ENCODE measurements at regions not wholly inside any gene's neighbourhood (a gene's known extent, or its start where the extent isn't known, plus 50 kb on each side); places are given as distances from the start of the nearest gene placed in this dataset.

DNA sequence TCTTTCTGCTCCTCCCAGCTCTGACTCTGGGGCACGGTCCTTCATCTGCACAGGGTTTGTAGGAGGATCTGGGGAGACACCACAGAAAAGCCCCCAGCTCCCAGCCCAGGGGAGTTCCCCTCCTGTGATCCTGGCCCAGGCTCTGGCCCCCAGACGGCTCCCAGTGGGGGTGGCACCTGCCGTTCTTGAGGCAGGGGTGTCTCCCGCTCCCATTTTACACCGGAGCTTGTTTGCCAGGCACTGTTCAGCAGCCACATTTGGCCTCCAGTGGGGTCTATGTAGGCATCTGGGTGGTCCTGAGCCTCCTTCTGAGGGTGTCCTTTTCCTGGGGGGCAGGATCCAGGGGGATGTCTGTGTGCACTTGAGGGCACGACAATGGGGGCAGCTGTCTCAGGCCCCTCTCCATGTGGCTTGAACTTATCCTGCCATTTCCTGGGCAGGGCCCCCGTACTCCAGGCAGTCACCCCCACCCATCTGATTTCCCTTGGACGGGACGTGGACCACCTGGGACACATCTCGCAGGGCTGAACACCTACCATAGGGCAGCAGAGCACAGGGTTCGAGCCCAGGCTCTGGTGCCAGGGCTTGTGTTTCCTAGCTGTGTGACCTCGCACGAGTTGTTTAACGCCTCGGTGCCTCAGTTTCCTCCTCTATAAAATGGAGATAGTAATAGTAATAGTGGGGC lies 275.0 kb upstream of the MVB12B start:
- ATAC-seq (no peak), DNase-seq (ENCODE audit: low spot score in 2 of 2) (no peak)
- no peaks in the 10 kb centered on the region for H3K9me3 Mint-ChIP-seq
- peaks cover 0 to 4% of the 10 kb centered on the region in 2 donors for H3K36me3 Mint-ChIP-seq
- no peak overlapping the region for H3K27ac Mint-ChIP-seq

DNA sequence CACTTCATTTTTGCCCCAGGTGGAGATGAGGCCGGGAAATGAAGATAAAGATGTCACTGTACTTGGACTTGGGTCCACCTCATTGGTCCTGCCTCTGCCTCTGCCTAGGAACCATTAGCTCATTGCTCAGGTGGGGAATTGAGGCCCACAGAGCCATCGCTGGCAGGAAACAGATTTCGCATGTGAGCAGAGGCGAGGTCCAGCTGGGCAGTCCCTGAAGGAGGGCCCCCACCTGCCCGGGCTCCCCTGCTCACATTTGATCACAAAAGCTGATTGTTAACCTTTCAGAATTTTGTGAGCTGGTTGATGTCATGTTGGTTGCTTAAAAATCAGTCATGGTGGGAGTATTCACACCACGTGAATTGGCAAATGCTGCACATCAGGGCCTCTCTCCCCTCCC lies 273.8 kb upstream of the MVB12B start:
- Mint-ChIP-seq H3K27ac (no peak overlapping the region), H3K9me3 (no peaks in the 10 kb centered on the region), H3K36me3 (no peaks in the 10 kb centered on the region)
- DNase-seq (ENCODE audit: low spot score in 2 of 2) (no peak), ATAC-seq (no peak)

DNA sequence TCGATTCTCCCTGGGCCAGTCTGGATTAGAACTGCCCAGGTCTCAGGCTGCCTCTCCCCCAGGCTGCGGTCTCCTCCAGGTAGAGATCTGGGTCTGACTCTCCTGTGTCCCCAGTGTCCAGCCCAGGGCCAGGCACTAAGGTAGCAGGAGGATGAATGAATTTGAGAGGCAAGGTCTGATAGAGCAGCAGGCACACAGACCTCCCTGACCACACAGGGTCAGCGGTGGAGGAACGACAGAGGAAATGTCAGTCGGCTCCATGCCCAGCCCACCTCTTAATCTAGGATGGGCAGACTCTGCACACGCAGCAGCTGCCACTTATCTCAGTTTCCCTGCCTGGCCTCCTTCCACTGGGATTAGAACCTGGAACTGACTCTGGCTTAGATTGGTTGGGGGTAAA lies 272.7 kb upstream of the MVB12B start:
- no peaks in the 10 kb centered on the region for H3K9me3 Mint-ChIP-seq
- ATAC-seq = no peak
- no peaks in the 10 kb centered on the region for H3K36me3 Mint-ChIP-seq

DNA sequence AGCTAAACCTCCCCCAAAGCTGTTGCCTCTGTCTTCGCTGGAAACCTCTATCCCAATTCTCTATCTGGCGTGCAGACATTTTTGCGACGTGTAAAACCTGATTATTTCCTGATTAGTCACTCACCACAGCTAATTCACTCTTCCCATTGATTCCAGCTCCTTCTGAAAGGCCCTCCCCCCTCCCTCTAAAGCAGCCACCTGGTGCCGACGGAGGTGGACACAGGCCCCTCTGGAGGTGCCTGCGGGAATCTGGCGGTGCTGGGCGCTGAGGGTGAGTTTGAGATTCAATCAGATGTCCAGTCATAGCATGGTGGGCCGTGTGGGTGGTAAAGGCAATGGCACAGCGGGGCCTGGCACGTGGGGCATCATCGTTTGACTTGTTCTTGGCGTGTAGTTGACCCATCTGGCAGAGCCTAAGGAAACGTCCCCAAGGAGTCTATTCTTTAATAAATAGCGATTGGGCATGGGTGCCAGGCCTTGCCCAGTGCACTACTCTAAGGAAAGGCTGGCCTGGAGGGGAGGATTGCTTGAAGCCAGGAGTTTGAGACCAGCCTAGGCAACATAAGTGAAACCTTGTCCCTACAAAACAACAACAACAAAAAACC lies 271.1 kb upstream of the MVB12B start:
- DNase-seq (ENCODE audit: low spot score in 2 of 2) (no peak), ATAC-seq (no peak)
- Mint-ChIP-seq H3K27ac (no peak overlapping the region), H3K9me3 (no peaks in the 10 kb centered on the region), H3K36me3 (no peaks in the 10 kb centered on the region)

More for the DNA sequence above, 272.7 kb upstream of the MVB12B start:
- H3K27ac Mint-ChIP-seq = no peak overlapping the region
- no peak for DNase-seq (ENCODE audit: low spot score in 2 of 2)

DNA sequence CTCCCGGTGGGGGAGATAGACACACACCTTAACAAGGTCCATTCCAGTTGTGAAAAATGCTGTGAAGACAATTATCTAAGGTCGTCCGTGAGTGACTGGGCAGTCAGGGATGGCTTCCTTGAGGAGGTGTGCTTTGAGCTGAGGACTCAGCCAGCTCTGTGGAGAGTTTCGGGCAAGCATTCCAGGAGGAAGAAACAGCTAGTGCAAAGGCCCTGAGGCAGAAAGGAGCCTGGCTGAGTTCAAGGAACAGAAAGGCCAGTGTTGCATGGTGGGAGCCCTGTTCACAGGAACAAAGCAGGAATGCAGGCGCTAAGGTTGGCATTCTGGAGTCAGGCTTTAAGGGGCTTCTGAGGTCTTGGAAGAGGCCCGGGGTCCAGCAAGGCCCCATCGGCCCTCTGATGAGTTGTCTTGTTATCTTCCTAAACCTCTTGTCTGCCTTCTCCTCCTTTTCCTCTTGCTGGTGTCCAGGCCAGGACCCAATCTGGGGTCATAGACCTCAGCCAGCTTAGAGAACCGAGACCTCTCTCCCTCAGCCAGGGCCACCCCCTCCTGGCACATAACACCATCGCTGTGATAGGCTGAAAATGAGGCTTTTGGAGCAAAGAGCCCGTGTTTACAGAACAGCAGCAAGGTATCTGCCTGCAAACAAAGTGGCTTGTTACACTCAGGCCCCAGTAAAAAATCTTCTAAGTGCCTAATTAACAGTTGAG lies 270.2 kb upstream of the MVB12B start:
- H3K9me3 Mint-ChIP-seq = no peaks in the 10 kb centered on the region
- ATAC-seq (no peak), DNase-seq (ENCODE audit: low spot score in 2 of 2) (no peak)
- no peaks in the 10 kb centered on the region for H3K36me3 Mint-ChIP-seq
- no peak overlapping the region for H3K27ac Mint-ChIP-seq

DNA sequence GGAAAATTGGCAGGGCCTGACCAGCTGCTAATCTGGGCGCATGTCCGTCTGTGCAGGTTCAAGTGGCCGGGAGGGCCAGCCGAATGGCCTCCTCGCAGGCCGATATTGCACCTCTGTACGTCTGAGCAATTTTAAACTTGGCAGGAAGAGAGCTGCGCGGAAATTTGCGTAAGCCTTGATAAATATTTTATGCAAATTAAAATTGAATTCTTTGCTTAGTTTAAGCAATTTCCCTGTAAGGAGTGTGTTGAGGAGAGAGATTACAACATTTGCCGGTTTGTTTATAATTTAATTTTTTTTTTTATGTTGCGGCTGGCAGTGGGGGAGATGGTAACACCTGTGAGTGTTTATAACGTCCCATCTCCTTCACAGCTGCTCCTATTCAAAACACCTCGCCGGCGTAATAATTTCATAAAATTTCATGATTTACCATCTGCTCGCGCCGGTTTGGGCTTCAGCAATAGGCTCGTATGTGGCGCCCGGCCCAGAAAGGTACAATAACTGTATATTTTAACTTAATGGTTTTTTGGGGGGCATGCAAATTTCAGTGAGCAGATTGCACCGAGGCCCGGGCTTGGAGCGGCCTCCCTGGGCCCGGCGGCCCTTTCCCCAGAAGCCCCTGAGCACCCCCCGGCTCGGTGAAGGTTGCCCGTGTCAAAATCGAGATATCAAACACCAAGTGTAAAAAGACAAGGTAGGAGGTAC lies 269.4 kb upstream of the MVB12B start:
- DNase-seq (ENCODE audit: low spot score in 2 of 2) (no peak), ATAC-seq (no peak)
- Mint-ChIP-seq H3K9me3 (no peaks in the 10 kb centered on the region), H3K36me3 (no peaks in the 10 kb centered on the region), H3K27ac (no peak overlapping the region)

DNA sequence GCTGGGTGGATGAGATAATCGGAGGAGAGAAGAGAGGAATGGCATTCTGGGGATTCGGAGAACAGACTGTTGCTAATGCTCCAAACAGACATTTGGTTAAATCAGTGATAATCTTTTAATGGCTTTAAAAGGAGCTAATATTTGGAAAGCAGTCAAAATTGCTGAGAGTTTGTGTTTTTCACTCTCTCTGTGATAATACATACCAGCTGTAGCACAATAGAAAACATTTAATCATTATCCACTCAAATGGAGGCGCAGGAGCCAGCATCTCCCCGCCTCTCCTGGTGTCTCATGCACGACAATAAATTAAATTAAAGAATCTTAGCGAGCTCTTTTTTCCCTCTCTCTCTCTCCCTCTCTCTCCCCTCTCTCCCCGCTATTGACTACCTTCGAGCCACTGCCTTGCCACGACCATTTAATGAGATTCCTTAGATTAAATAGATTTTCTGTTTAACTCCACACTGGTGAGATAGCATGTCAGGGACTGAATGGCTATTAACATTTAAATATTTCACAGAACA lies 268.6 kb upstream of the MVB12B start:
- no peak overlapping the region for H3K27ac Mint-ChIP-seq
- no peaks in the 10 kb centered on the region for H3K36me3 Mint-ChIP-seq
- ATAC-seq = no peak
- H3K9me3 Mint-ChIP-seq = no peaks in the 10 kb centered on the region
- DNase-seq (ENCODE audit: low spot score in 2 of 2) = no peak

DNA sequence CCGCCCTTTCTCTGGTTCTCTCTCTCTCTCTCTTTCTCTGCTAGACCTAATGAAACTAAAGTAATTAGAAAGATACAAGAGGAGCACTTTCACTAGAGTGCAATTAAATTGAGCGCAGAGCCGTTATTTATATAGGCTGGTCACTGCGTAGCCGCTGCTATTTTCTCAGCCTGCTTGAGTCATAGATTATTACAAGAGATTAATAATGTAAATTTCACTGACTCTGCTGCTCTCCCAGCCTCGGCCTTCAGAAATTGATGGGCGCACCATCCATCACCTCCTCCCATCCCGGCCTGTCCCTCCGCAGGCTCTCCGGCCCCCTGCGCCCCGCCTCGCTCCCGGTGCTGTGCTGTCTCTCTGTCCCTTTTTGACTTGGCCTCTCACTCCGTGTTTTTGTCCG lies 268.0 kb upstream of the MVB12B start:
- ATAC-seq (no peak), DNase-seq (ENCODE audit: low spot score in 2 of 2) (no peak)
- no peaks in the 10 kb centered on the region for H3K9me3 Mint-ChIP-seq
- no peaks in the 10 kb centered on the region for H3K36me3 Mint-ChIP-seq
- H3K27ac Mint-ChIP-seq = no peak overlapping the region

DNA sequence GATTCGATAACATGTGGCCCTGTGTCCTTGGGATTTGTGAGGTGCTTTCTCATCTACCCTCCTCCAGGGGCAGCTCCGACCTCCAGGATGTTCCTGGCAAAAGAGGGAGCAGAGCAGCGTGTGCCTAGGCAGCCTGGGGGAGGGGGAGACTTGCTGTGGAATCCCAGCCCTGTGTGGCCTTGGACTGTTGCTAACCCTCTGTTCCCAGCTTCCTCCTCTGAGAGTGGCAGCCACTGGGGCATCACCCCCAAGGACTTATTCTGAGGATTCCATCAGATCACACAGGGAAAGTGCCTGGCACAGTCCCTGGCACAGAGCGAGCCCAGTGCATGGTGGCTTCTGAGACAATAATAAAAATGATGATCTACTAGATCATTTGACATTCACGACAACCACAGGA lies 265.1 kb upstream of the MVB12B start:
- no peaks in the 10 kb centered on the region for H3K36me3 Mint-ChIP-seq
- ATAC-seq (no peak), DNase-seq (ENCODE audit: low spot score in 2 of 2) (no peak)
- no peak overlapping the region for H3K27ac Mint-ChIP-seq
- H3K9me3 Mint-ChIP-seq = no peaks in the 10 kb centered on the region

DNA sequence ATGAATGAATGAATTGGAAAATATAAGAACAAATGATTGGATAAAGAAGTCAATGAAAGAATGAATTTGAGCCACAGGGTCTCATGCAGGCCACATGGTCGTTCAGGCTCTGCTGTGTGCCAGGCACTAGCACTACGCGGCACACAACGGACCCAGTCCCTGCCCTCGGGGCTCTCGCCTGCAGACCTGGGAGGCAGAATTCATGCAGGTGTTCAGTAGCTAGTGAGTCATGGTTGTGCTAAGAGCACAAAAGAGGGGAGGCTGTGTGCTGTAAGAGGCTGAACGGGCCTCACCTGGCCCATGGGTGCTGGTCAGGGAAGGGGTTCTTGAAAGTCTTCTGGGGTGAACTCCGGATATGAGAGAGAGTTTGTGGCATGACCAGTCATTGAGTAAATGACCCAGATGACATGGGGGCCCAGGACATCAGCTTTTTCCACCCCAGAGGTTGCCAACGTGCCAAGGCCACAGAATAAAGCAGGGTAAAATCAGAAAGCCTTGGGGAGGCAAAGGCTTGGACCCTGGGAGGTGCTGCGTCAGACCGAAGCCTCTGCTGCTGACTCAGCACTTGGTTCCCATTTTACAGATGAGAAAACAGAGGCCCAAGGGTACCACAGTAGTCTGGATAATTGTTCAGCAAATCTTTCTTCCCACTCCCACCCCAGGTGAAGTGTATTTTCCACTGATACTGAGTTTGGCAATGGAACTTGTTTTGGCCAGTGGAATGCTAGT lies 264.3 kb upstream of the MVB12B start:
- Mint-ChIP-seq H3K36me3 (no peaks in the 10 kb centered on the region), H3K27ac (no peak overlapping the region), H3K9me3 (no peaks in the 10 kb centered on the region)
- ATAC-seq (no peak), DNase-seq (ENCODE audit: low spot score in 2 of 2) (no peak)

DNA sequence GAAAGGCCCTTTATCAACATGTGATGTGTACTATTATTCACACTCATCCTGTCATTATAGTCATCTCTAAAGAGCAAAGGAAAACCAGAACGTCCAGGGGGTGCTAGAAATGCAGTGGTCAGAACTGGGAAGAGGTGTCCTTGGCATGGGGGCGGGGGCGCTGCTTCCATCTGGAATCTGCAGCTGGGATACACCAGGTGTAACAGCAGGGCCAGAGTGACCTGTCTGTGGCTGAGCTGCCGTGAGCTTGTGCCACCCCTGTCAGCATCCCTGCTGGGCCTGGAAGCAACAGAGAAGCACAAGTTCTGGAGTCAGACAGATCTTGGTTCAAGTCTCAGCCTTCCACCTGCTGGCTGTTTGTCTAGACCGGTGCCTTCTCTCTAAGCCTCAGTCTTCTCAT lies 263.3 kb upstream of the MVB12B start:
- H3K9me3 Mint-ChIP-seq = no peaks in the 10 kb centered on the region
- no peak for DNase-seq (ENCODE audit: low spot score in 2 of 2)
- H3K36me3 Mint-ChIP-seq = no peaks in the 10 kb centered on the region
- H3K27ac Mint-ChIP-seq = no peak overlapping the region
- ATAC-seq = no peak

DNA sequence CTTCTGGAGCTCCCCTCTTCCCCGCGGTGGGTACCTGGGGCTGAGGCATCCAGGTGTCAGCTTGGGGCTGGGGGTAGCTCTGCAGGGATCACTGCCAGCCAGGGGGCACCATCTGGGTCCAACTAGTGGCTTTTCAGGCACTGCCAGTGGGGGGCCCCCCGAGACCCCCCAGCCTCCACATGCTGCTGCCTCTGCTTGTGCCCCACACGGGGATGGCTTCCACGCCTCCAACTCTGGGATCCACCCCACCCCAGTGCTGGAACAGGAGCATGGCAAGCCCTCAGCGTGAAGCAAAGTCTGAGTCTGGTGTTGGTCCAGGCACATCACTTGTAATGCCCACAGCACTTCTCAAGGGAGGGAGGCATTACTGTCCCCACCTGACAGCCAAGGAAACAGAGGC lies 260.5 kb upstream of the MVB12B start:
- DNase-seq (ENCODE audit: low spot score in 2 of 2) (no peak), ATAC-seq (no peak)
- H3K36me3 Mint-ChIP-seq = no peaks in the 10 kb centered on the region
- H3K9me3 Mint-ChIP-seq = no peaks in the 10 kb centered on the region
- H3K27ac Mint-ChIP-seq = no peak overlapping the region

DNA sequence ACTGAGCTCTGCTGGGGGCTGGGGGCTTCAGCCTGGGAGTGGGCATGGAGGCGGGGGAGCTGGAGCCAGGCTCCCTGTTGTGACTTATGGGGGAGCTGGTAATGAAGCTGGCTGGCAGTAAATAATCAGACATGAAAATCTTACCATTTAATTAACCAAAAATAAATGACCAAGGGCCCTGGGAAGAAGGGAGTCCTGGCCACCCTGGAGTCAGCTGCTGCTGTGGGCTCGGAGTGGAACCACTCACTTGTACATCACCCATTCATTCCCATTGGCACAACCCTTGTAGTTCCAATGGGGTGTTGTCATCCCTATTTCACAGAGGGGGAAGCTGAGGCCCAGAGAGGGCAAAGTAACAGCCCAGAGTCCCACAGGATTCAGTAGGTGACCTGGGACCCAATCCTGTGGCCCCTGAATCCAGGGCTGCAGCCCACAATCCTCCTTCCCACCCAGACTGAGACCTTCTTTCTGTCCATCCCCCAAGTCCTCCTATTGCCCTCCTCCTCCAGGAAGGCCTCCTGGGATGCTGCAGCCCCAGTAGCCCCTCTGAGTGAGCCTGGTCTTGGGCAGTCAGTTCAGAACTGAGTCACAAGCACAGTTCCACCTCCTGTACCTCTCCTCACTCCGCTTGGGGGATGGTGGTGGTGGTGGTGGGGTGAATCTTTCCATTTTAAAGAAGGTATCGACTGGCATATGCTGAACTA lies 259.4 kb upstream of the MVB12B start:
- no peak for DNase-seq (ENCODE audit: low spot score in 2 of 2)
- no peak for ATAC-seq
- no peaks in the 10 kb centered on the region for H3K9me3 Mint-ChIP-seq
- no peaks in the 10 kb centered on the region for H3K36me3 Mint-ChIP-seq
- H3K27ac Mint-ChIP-seq = no peak overlapping the region

DNA sequence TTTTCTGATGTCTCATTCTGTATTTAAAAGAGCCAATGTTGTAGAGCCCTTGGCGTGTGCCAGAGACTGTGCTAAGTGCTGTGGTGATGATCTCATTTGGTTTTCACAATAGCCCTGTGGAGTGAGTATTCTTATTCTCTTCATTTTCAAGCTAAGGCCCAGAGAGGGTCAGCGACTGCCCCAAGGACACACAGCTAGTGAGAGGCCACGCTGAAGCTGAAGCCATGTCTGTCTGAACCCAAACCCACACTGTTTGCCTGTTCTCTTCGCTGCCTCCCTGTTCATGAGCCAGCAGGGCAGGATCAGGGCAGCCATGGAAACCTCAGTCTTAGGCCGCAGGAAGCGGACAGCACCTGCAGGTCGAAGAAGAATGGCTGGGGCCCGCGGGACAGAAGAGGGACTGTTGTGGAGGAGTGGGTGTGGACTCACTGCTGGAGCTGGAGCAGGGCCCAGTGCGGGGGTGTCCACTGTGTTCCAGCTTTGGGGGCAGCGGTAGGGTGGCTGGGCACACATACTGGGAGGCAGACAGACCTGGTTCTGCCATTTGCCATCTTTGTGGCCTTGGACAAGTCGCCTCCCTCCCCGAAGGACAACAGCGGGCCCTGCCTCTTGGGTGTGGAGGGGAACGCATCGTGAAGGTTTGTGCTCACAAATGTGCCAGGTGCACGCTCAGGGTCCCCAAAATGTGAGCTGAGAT lies 257.9 kb upstream of the MVB12B start:
- Mint-ChIP-seq H3K36me3 (no peaks in the 10 kb centered on the region), H3K27ac (no peak overlapping the region), H3K9me3 (no peaks in the 10 kb centered on the region)
- no peak for ATAC-seq
- DNase-seq (ENCODE audit: low spot score in 2 of 2) = no peak

DNA sequence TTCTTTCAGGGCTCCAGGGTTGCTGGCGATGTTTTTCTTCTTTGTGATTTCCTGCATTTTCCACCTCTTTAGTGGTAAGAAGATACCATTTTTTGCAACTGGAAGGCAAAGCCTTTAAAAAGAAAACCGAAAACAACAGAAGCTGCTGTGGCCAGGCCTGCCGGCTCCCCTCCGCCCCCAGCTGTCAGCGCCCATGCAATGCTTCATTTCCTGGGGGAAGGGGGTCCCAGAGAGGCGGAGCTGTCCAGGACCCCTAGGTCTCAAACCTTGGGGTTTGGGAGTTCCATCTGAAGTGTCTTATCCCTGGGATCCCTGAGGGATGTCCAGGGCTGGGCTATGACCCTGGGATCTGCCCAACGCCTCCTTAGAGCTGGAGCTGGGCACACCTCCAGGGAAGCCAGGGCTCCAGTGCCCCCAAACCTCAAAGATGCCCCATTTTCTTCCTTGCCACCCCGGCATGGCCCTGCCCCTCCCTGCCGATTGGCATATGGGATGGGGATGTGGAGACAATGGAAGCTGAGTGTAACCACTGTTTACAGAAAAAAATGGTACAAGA lies 257.2 kb upstream of the MVB12B start:
- DNase-seq (ENCODE audit: low spot score in 2 of 2) (no peak), ATAC-seq (no peak)
- no peak overlapping the region for H3K27ac Mint-ChIP-seq
- H3K9me3 Mint-ChIP-seq = no peaks in the 10 kb centered on the region
- no peaks in the 10 kb centered on the region for H3K36me3 Mint-ChIP-seq

All from activated naive CD4-positive, alpha-beta T cell treated with anti-CD3 and anti-CD28 coated beads, Interleukin-2, amount 50 U/mL, for 72 hours (primary cell).